Uterus (tissue), 3 donors: ENCODE measurements at regions not wholly inside any gene's neighbourhood (a gene's known extent, or its start where the extent isn't known, plus 50 kb on each side); places are given as distances from the start of the nearest gene placed in this dataset.

Experiments used
- DNase-seq, 2 donors: peaks; one replicate each; pipeline ENCODE4 v3.0.0-alpha.2; 2019 to 2020
- H3K27ac ChIP-seq, 2 donors: fragments of 200-600 bp; sonication (generic); 1 replicate in 1 of 2; 2 replicates in 1 of 2; pipeline ENCODE4 v1.5.1; 2016 to 2018
- H3K27me3 ChIP-seq, 2 donors: fragments of 200-600 bp; sonication (generic); one replicate each; pipeline ENCODE4 v1.5.1; 2018 to 2019; ENCODE audit warnings: control low read depth in 1 of 2
- H3K36me3 ChIP-seq, 2 donors: fragments of 200-600 bp; sonication (generic); one replicate each; pipeline ENCODE4 v1.5.1; 2019; ENCODE audit warnings: control low read depth in 1 of 2
- H3K4me1 ChIP-seq, 2 donors: fragments of 200-600 bp; sonication (generic); one replicate each; pipeline ENCODE4 v1.5.1; 2018 to 2019; ENCODE audit warnings: control low read depth in 1 of 2
- H3K4me3 ChIP-seq, 2 donors: fragments of 200-600 bp; sonication (generic); 1 replicate in 1 of 2; 2 replicates in 1 of 2; pipeline ENCODE4 v1.5.1; 2018 to 2019; ENCODE audit warnings: mild to moderate bottlenecking in 1 of 2
- H3K9me3 ChIP-seq, 2 donors: fragments of 200-600 bp; sonication (generic); one replicate each; pipeline ENCODE4 v1.5.1; 2019; ENCODE audit warnings: control low read depth in 1 of 2
- CTCF ChIP-seq, 4 experiments: fragments of 200-600 bp in 2 of 4; fragments of 450-650 bp in 2 of 4; sonication (generic) in 2 of 4; IDR thresholded peaks; one replicate each; pipeline ENCODE4 v1.5.1; 2016 to 2019; ENCODE audit warnings: antibody characterized with exemption in 4 of 4, mild to moderate bottlenecking in 2 of 4, moderate library complexity in 1 of 4
- POLR2A ChIP-seq, 2 donors: fragments of 450-650 bp; IDR thresholded peaks; one replicate each; pipeline ENCODE4 v1.6.1; 2016; ENCODE audit warnings: antibody characterized with exemption in 2 of 2, mild to moderate bottlenecking in 1 of 2, moderate library complexity in 1 of 2
- intact Hi-C: fragments of 100-400 bp; cut with DNase I; formaldehyde crosslinking; loops from one replicate; pipeline ENCODE4 v1.15.1; 2023; ENCODE audit warnings: low total_unique reads
- donor health status: DM: yes; HTN: yes; CAD: no.

DNA sequence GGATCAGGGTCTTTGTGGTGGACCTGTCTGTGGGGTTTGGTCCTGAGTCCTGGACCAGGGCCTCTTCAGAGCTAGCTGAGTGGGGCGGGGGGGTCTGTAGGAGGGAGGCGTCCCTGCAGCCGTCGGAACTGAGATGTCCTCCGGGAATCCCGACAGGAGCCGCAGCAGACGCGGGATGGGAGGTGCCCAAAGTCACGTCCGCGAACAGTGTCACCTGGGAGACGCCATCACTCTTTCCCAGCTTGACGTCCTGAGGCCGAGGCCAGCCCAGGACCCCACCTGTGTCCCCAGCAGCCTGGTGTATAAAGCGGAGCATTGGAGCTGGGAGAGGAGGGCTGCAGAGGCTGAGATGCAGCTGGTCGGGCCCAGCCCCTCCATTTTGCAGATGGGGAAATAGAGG lies 1234.7 kb downstream of the BRD1 start:
- no peaks in the 10 kb centered on the region for H3K9me3 ChIP-seq
- TF ChIP-seq POLR2A (IDR thresholded peaks at IDR 0.05) (no peak), CTCF (IDR thresholded peaks at IDR 0.05) (no peak)
- H3K4me3 ChIP-seq = no peak overlapping the region
- H3K27me3 ChIP-seq = no peaks in the 10 kb centered on the region
- H3K4me1 ChIP-seq = no peaks in the 10 kb centered on the region
- no peak for DNase-seq
- H3K27ac ChIP-seq = no peak overlapping the region
- no peaks in the 10 kb centered on the region for H3K36me3 ChIP-seq
- intact Hi-C loops = no loop called here

- no peaks in the 10 kb centered on the region for H3K27me3 ChIP-seq
- TF ChIP-seq POLR2A (IDR thresholded peaks at IDR 0.05) = no peak
- TF ChIP-seq CTCF (IDR thresholded peaks at IDR 0.05) = no peak
- H3K36me3 ChIP-seq = no peaks in the 10 kb centered on the region
- intact Hi-C loops = no loop called here
- H3K27ac ChIP-seq = no peak overlapping the region
- no peaks in the 10 kb centered on the region for H3K9me3 ChIP-seq
- H3K4me3 ChIP-seq = no peak overlapping the region
- DNase-seq = no peak
- H3K4me1 ChIP-seq = no peaks in the 10 kb centered on the region
Measured at GRCh38 chr22:48592488-48592887, 1235.2 kb downstream of the BRD1 start.

GRCh38 chr22:48592066-48592345 lies 1235.7 kb downstream of the BRD1 start:
- no peak for DNase-seq
- H3K27me3 ChIP-seq = no peaks in the 10 kb centered on the region
- H3K9me3 ChIP-seq = no peaks in the 10 kb centered on the region
- intact Hi-C loops = no loop called here
- no peak for TF ChIP-seq CTCF (IDR thresholded peaks at IDR 0.05)
- TF ChIP-seq POLR2A (IDR thresholded peaks at IDR 0.05) = no peak
- H3K36me3 ChIP-seq = no peaks in the 10 kb centered on the region
- H3K4me3 ChIP-seq = no peak overlapping the region
- no peaks in the 10 kb centered on the region for H3K4me1 ChIP-seq
- no peak overlapping the region for H3K27ac ChIP-seq

- Histone ChIP-seq H3K4me1 (no peaks in the 10 kb centered on the region), H3K27ac (no peak overlapping the region), H3K27me3 (no peaks in the 10 kb centered on the region), H3K4me3 (no peak overlapping the region), H3K36me3 (no peaks in the 10 kb centered on the region), H3K9me3 (no peaks in the 10 kb centered on the region)
- TF ChIP-seq POLR2A (IDR thresholded peaks at IDR 0.05) (no peak), CTCF (IDR thresholded peaks at IDR 0.05) (no peak)
- intact Hi-C loops = no loop called here
- DNase-seq = no peak
Measured at GRCh38 chr22:48591286-48592065, 1236.2 kb downstream of the BRD1 start.

- no peak for TF ChIP-seq POLR2A (IDR thresholded peaks at IDR 0.05)
- no peak for TF ChIP-seq CTCF (IDR thresholded peaks at IDR 0.05)
- no peaks in the 10 kb centered on the region for H3K27me3 ChIP-seq
Measured at GRCh38 chr22:48589901-48590300, 1237.8 kb downstream of the BRD1 start.

More at GRCh38 chr22:48589901-48590300, 1237.8 kb downstream of the BRD1 start:
- Histone ChIP-seq H3K27ac (no peak overlapping the region), H3K4me3 (no peak overlapping the region), H3K36me3 (no peaks in the 10 kb centered on the region), H3K9me3 (no peaks in the 10 kb centered on the region), H3K4me1 (no peaks in the 10 kb centered on the region)
- no peak for DNase-seq
- intact Hi-C loops = no loop called here
